GM21619 (cell line): ENCODE measurements at regions not wholly inside any gene's neighbourhood (a gene's known extent, or its start where the extent isn't known, plus 50 kb on each side); places are given as distances from the start of the nearest gene placed in this dataset.

Source experiments
- ATAC-seq: cut with Tn5 transposase; IDR thresholded peaks from one replicate; pipeline ENCODE4 v1.9.1; 2021; ENCODE audit not compliant: unreplicated experiment

DNA sequence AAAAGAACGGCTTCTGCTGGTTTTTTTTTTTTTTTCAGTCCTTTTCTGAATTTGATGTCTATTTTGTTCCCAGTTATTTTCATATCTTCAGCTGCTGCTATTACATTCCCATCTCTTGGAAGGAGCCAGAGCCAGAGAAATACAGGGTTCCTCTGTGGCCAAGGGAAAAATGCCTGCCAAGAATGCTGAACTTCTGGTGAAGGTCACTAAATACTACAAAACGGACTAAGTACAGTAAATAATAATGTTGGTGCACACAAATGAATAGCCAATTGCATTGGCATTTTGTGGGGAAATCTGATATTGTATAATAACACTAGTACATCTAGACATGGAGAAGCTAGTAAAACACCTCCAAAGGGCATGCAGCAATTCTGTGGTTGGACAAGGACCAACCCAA lies 56.3 kb upstream of the ZEB1 start:
- ATAC-seq: no peak

DNA sequence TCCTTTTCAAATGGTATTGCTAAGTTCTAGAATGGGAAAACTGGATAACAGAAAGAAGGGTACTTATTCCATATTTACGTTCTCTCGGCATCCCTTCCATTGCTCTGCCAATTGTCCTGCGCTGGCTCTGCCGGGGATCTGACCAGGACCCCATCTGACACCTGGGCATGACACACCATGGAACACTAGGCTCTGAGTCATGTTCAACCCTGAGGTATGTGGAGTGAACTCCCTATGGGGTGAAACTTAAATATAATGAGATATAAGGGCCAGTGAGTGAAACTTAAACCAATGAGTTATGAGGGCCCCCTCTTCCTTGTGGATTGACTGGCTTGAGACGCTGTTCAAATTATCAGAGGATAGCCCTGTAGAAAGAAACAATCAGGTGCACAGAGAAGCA lies 55.1 kb upstream of the ZEB1 start:
- ATAC-seq: no peak

DNA sequence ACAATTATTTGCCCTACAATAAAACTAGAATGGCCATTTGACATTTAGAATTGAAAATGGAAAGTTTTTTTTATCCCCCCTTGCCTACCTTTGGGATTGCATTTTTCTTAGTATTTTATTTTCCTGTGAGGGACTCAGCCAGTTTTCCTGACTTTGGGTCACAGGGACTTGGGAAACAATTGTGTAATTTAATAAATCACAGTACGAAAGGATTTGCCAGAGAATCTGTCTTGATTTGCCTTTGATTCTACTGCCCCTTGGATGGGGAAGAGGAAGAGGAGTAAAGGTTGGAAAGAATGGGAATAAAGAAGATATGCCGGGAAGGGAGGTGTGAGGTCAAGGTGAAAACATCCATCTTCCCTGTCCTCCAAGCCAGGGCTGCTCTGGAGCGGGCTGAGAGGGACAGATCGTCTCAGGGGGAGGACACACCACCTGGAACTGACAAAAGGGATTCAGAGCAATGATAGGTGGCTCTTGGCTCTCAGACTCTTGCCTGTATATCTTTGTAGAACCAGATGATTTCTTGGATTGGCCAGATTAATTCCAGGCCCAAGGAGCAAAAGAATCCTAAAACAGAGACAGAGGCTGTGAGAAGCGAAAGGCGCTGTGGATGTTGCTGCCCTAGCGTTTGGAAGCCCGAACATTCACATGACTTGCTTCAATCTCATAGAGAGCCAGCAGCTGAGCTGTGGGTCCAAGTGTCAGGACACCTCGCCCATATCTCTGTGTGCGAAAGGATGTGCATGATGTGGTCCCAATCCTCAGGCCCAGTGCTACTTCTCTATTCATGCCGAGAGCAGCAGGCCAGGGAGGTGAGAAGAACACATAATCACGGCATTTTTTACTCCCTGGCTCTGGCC lies 50.3 kb upstream of the ZEB1 start:
- no peak for ATAC-seq
